Omental fat pad (tissue), 3 donors: ENCODE measurements at regions not wholly inside any gene's neighbourhood (a gene's known extent, or its start where the extent isn't known, plus 50 kb on each side); places are given as distances from the start of the nearest gene placed in this dataset.

Experiments
- ATAC-seq: fragments of 150-250 bp; one replicate; pipeline ENCODE4 v1.9.1; 2016; ENCODE audit warnings: mild to moderate bottlenecking, moderate library complexity; ENCODE audit not compliant: low FRiP score
- DNase-seq: peaks from one replicate; pipeline ENCODE4 v3.0.0-alpha.2; 2019; ENCODE audit warnings: low spot score
- CTCF ChIP-seq, 3 donors: fragments of 450-650 bp; IDR thresholded peaks; one replicate each; pipeline ENCODE4 v1.5.1; 2016 to 2017; ENCODE audit warnings: antibody characterized with exemption in 3 of 3, mild to moderate bottlenecking in 3 of 3, moderate library complexity in 2 of 3

- no peak for TF ChIP-seq CTCF (IDR thresholded peaks at IDR 0.05)
- DNase-seq (no peak), ATAC-seq (no peak)
Measured at GRCh38 chr3:161822291-161822690, 325.7 kb downstream of the OTOL1 start.

- TF ChIP-seq CTCF (IDR thresholded peaks at IDR 0.05), result no peak
- DNase-seq, result no peak
- ATAC-seq, result no peak
Measured at GRCh38 chr3:161823910-161824309, 327.3 kb downstream of the OTOL1 start.

- DNase-seq (no peak), ATAC-seq (no peak)
- no peak for TF ChIP-seq CTCF (IDR thresholded peaks at IDR 0.05)
Measured at GRCh38 chr3:161838021-161838420, 341.4 kb downstream of the OTOL1 start.

GRCh38 chr3:161848376-161848775 lies 351.8 kb downstream of the OTOL1 start:
- TF ChIP-seq CTCF (IDR thresholded peaks at IDR 0.05), result no peak
- DNase-seq (no peak), ATAC-seq (no peak)

GRCh38 chr3:161851941-161852566 lies 355.4 kb downstream of the OTOL1 start:
- ATAC-seq (no peak), DNase-seq (peak; percentile 29)
- TF ChIP-seq CTCF (IDR thresholded peaks at IDR 0.05), result no peak

- TF ChIP-seq CTCF (IDR thresholded peaks at IDR 0.05), result no peak
- DNase-seq (no peak), ATAC-seq (no peak)
Measured at GRCh38 chr3:161852744-161853143, 356.1 kb downstream of the OTOL1 start.

- no peak for TF ChIP-seq CTCF (IDR thresholded peaks at IDR 0.05)
- ATAC-seq (no peak), DNase-seq (no peak)
Measured at GRCh38 chr3:161854232-161854771, 357.7 kb downstream of the OTOL1 start.
